Memory B cell (primary cell): ENCODE measurements at regions not wholly inside any gene's neighbourhood (a gene's known extent, or its start where the extent isn't known, plus 50 kb on each side); places are given as distances from the start of the nearest gene placed in this dataset.

Source experiments
- ATAC-seq: fragments of 150-1000 bp; cut with Tn5 transposase; 2 replicates; pipeline ENCODE4 v1.10.0; 2021; ENCODE audit warnings: low read depth, mild to moderate bottlenecking, moderate library complexity
- DNase-seq, 2 donors: peaks; one replicate each; pipeline ENCODE4 v3.0.0; 2022; ENCODE audit warnings: low spot score in 2 of 2
- H3K27ac Mint-ChIP-seq: one replicate; pipeline ENCODE4 v1.8.0; 2022; ENCODE audit warnings: mild to moderate bottlenecking, moderate library complexity, mixed read lengths
- H3K27me3 Mint-ChIP-seq: one replicate; pipeline ENCODE4 v1.8.0; 2022; ENCODE audit warnings: mixed read lengths
- H3K36me3 Mint-ChIP-seq: one replicate; pipeline ENCODE4 v1.8.0; 2022; ENCODE audit warnings: mild to moderate bottlenecking, mixed read lengths
- H3K4me1 Mint-ChIP-seq: one replicate; pipeline ENCODE4 v1.8.0; 2022; ENCODE audit warnings: mixed read lengths
- H3K4me3 Mint-ChIP-seq: one replicate; pipeline ENCODE4 v1.8.0; 2022; ENCODE audit warnings: mild to moderate bottlenecking, moderate library complexity, mixed read lengths
- H3K9me3 Mint-ChIP-seq: one replicate; pipeline ENCODE4 v1.8.0; 2022; ENCODE audit warnings: mixed read lengths

GRCh38 chr2:120477831-120478481 lies 132.0 kb downstream of the INHBB start:
- no peak for ATAC-seq
- Mint-ChIP-seq H3K27me3 (peaks cover 8% of the 10 kb centered on the region), H3K4me1 (peaks cover 5% of the 10 kb centered on the region), H3K9me3 (peaks cover 4% of the 10 kb centered on the region), H3K36me3 (no peaks in the 10 kb centered on the region), H3K27ac (no peak overlapping the region), H3K4me3 (no peak overlapping the region)
- no peak for DNase-seq

- H3K4me1 Mint-ChIP-seq: peaks cover 5% of the 10 kb centered on the region
- DNase-seq (no peak), ATAC-seq (no peak)
- no peak overlapping the region for H3K27ac Mint-ChIP-seq
- peaks cover 4% of the 10 kb centered on the region for H3K9me3 Mint-ChIP-seq
- no peaks in the 10 kb centered on the region for H3K36me3 Mint-ChIP-seq
- H3K27me3 Mint-ChIP-seq: peaks cover 9% of the 10 kb centered on the region
- no peak overlapping the region for H3K4me3 Mint-ChIP-seq
Observed at GRCh38 chr2:120480346-120480902, 134.5 kb downstream of the INHBB start.

- Mint-ChIP-seq H3K4me1 (peaks cover 5% of the 10 kb centered on the region), H3K4me3 (no peak overlapping the region), H3K9me3 (peaks cover 4% of the 10 kb centered on the region)
Observed at GRCh38 chr2:120480903-120481445, 135.0 kb downstream of the INHBB start.

GRCh38 chr2:120481446-120482194 lies 135.7 kb downstream of the INHBB start:
- Mint-ChIP-seq H3K4me3 (no peak overlapping the region), H3K27ac (no peak overlapping the region), H3K4me1 (peaks cover 5% of the 10 kb centered on the region), H3K27me3 (peaks cover 10% of the 10 kb centered on the region), H3K36me3 (no peaks in the 10 kb centered on the region), H3K9me3 (peaks cover 4% of the 10 kb centered on the region)
- ATAC-seq: no peak
- DNase-seq: no peak

More at GRCh38 chr2:120480903-120481445, 135.0 kb downstream of the INHBB start:
- H3K27me3 Mint-ChIP-seq: peaks cover 10% of the 10 kb centered on the region
- H3K36me3 Mint-ChIP-seq: no peaks in the 10 kb centered on the region
- no peak for DNase-seq
- no peak for ATAC-seq
- H3K27ac Mint-ChIP-seq: no peak overlapping the region

- Mint-ChIP-seq H3K27ac (no peak overlapping the region), H3K4me1 (peaks cover 5% of the 10 kb centered on the region), H3K27me3 (peaks cover 11% of the 10 kb centered on the region), H3K36me3 (no peaks in the 10 kb centered on the region), H3K9me3 (peaks cover 4% of the 10 kb centered on the region), H3K4me3 (no peak overlapping the region)
- ATAC-seq: no peak
- DNase-seq: no peak
Observed at GRCh38 chr2:120482334-120482733, 136.4 kb downstream of the INHBB start.

GRCh38 chr2:120483355-120483754 lies 137.4 kb downstream of the INHBB start:
- ATAC-seq (no peak), DNase-seq (no peak)
- Mint-ChIP-seq H3K27ac (no peak overlapping the region), H3K4me3 (no peak overlapping the region), H3K36me3 (no peaks in the 10 kb centered on the region), H3K27me3 (peaks cover 13% of the 10 kb centered on the region), H3K9me3 (peaks cover 4% of the 10 kb centered on the region), H3K4me1 (peaks cover 5% of the 10 kb centered on the region)

- ATAC-seq (no peak), DNase-seq (no peak)
- peaks cover 4% of the 10 kb centered on the region for H3K9me3 Mint-ChIP-seq
- H3K27me3 Mint-ChIP-seq: peaks cover 17% of the 10 kb centered on the region
- no peak overlapping the region for H3K27ac Mint-ChIP-seq
- no peak overlapping the region for H3K4me3 Mint-ChIP-seq
- peaks cover 5% of the 10 kb centered on the region for H3K4me1 Mint-ChIP-seq
- H3K36me3 Mint-ChIP-seq: no peaks in the 10 kb centered on the region
Observed at GRCh38 chr2:120485096-120485495, 139.2 kb downstream of the INHBB start.

GRCh38 chr2:120486441-120486840 lies 140.5 kb downstream of the INHBB start:
- ATAC-seq: no peak
- H3K4me3 Mint-ChIP-seq: no peak overlapping the region
- no peaks in the 10 kb centered on the region for H3K36me3 Mint-ChIP-seq
- peaks cover 12% of the 10 kb centered on the region for H3K27me3 Mint-ChIP-seq
- DNase-seq: no peak
- no peaks in the 10 kb centered on the region for H3K4me1 Mint-ChIP-seq
- no peaks in the 10 kb centered on the region for H3K9me3 Mint-ChIP-seq
- no peak overlapping the region for H3K27ac Mint-ChIP-seq

- H3K36me3 Mint-ChIP-seq: no peaks in the 10 kb centered on the region
- no peaks in the 10 kb centered on the region for H3K9me3 Mint-ChIP-seq
- H3K27ac Mint-ChIP-seq: no peak overlapping the region
- H3K4me3 Mint-ChIP-seq: no peak overlapping the region
- H3K4me1 Mint-ChIP-seq: no peaks in the 10 kb centered on the region
- no peak for DNase-seq
- peaks cover 12% of the 10 kb centered on the region for H3K27me3 Mint-ChIP-seq
- ATAC-seq: no peak
Observed at GRCh38 chr2:120486946-120487345, 141.0 kb downstream of the INHBB start.

GRCh38 chr2:120488531-120488930 lies 142.6 kb downstream of the INHBB start:
- no peak overlapping the region for H3K4me3 Mint-ChIP-seq
- ATAC-seq (no peak), DNase-seq (no peak)
- H3K9me3 Mint-ChIP-seq: no peaks in the 10 kb centered on the region
- no peaks in the 10 kb centered on the region for H3K36me3 Mint-ChIP-seq
- H3K27ac Mint-ChIP-seq: no peak overlapping the region
- peaks cover 2% of the 10 kb centered on the region for H3K4me1 Mint-ChIP-seq
- peaks cover 12% of the 10 kb centered on the region for H3K27me3 Mint-ChIP-seq

- H3K4me1 Mint-ChIP-seq: peaks cover 2% of the 10 kb centered on the region
- no peak for ATAC-seq
- H3K9me3 Mint-ChIP-seq: no peaks in the 10 kb centered on the region
- no peak for DNase-seq
- peaks cover 12% of the 10 kb centered on the region for H3K27me3 Mint-ChIP-seq
- no peaks in the 10 kb centered on the region for H3K36me3 Mint-ChIP-seq
- H3K27ac Mint-ChIP-seq: no peak overlapping the region
- H3K4me3 Mint-ChIP-seq: no peak overlapping the region
Observed at GRCh38 chr2:120489023-120489422, 143.1 kb downstream of the INHBB start.

- ATAC-seq (no peak), DNase-seq (no peak)
- peaks cover 2% of the 10 kb centered on the region for H3K4me1 Mint-ChIP-seq
- H3K4me3 Mint-ChIP-seq: no peak overlapping the region
- no peaks in the 10 kb centered on the region for H3K9me3 Mint-ChIP-seq
- H3K36me3 Mint-ChIP-seq: no peaks in the 10 kb centered on the region
- no peak overlapping the region for H3K27ac Mint-ChIP-seq
- H3K27me3 Mint-ChIP-seq: peaks cover 12% of the 10 kb centered on the region
Observed at GRCh38 chr2:120490091-120490798, 144.3 kb downstream of the INHBB start.

- no peak overlapping the region for H3K27ac Mint-ChIP-seq
- peaks cover 2% of the 10 kb centered on the region for H3K4me1 Mint-ChIP-seq
- H3K27me3 Mint-ChIP-seq: peaks cover 10% of the 10 kb centered on the region
- ATAC-seq (no peak), DNase-seq (no peak)
- no peaks in the 10 kb centered on the region for H3K9me3 Mint-ChIP-seq
- no peak overlapping the region for H3K4me3 Mint-ChIP-seq
- H3K36me3 Mint-ChIP-seq: no peaks in the 10 kb centered on the region
Observed at GRCh38 chr2:120491111-120491625, 145.2 kb downstream of the INHBB start.

- DNase-seq (no peak), ATAC-seq (no peak)
- no peaks in the 10 kb centered on the region for H3K9me3 Mint-ChIP-seq
- no peaks in the 10 kb centered on the region for H3K36me3 Mint-ChIP-seq
- H3K27ac Mint-ChIP-seq: no peak overlapping the region
- H3K4me1 Mint-ChIP-seq: peaks cover 2% of the 10 kb centered on the region
- H3K27me3 Mint-ChIP-seq: peaks cover 5% of the 10 kb centered on the region
- H3K4me3 Mint-ChIP-seq: no peak overlapping the region
Observed at GRCh38 chr2:120493231-120493630, 147.3 kb downstream of the INHBB start.
